ENCODE measurements at regions not wholly inside any gene's neighbourhood (a gene's known extent, or its start where the extent isn't known, plus 50 kb on each side); places are given as distances from the start of the nearest gene placed in this dataset.
"Not testable (repeated sequence)": the region's sequence is repeated elsewhere in the genome, so short reads cannot be mapped to it uniquely, and the experiment has no call there.

- no peak for DNase-seq (ENCODE audit: low read depth)
- TF ChIP-seq, protein P1, sequence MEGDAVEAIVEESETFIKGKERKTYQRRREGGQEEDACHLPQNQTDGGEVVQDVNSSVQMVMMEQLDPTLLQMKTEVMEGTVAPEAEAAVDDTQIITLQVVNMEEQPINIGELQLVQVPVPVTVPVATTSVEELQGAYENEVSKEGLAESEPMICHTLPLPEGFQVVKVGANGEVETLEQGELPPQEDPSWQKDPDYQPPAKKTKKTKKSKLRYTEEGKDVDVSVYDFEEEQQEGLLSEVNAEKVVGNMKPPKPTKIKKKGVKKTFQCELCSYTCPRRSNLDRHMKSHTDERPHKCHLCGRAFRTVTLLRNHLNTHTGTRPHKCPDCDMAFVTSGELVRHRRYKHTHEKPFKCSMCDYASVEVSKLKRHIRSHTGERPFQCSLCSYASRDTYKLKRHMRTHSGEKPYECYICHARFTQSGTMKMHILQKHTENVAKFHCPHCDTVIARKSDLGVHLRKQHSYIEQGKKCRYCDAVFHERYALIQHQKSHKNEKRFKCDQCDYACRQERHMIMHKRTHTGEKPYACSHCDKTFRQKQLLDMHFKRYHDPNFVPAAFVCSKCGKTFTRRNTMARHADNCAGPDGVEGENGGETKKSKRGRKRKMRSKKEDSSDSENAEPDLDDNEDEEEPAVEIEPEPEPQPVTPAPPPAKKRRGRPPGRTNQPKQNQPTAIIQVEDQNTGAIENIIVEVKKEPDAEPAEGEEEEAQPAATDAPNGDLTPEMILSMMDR (IDR thresholded peaks at IDR 0.05; ENCODE audit: insufficient read depth, low read length), result no peak
- no peak overlapping the region for H3K4me3 ChIP-seq (ENCODE audit: low read depth, low read length)
Measured at GRCh38 chr6:56790414-56790813, 147.7 kb upstream of the DST start.

- DNase-seq (ENCODE audit: low read depth), result no peak
- no peak overlapping the region for H3K4me3 ChIP-seq (ENCODE audit: low read depth, low read length)
- TF ChIP-seq, protein P1 (IDR thresholded peaks at IDR 0.05; ENCODE audit: insufficient read depth, low read length), result no peak
Measured at GRCh38 chr6:56789879-56790278, 147.2 kb upstream of the DST start.

- DNase-seq (ENCODE audit: low read depth), result no peak
- TF ChIP-seq, protein P1 (IDR thresholded peaks at IDR 0.05; ENCODE audit: insufficient read depth, low read length), result no peak
- no peak overlapping the region for H3K4me3 ChIP-seq (ENCODE audit: low read depth, low read length)
Measured at GRCh38 chr6:56789342-56789741, 146.7 kb upstream of the DST start.

GRCh38 chr6:56787209-56787608, 144.5 kb upstream of the DST start:
- TF ChIP-seq, protein P1 (IDR thresholded peaks at IDR 0.05; ENCODE audit: insufficient read depth, low read length), result no peak
- H3K4me3 ChIP-seq (ENCODE audit: low read depth, low read length), result no peak overlapping the region
- DNase-seq (ENCODE audit: low read depth), result no peak

DNA sequence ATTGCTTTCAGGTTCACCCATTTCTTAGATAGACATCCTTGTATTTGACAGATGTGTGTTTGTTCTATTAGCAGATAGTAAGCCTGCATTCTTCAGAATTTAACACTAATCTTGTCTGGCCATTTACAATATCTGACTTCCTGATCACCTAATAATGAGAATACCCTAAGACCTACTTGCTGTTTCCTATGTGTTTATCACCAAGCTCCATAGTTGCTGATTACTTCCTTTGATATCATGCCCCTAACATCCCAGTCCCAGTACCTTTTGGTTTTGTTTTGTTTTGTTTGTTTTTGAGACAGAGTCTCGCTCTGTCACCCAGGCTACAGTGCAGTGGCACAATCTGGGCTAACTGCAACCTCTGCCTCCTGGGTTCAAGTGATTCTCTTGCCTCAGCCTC, 143.6 kb upstream of the DST start:
- no peak overlapping the region for H3K4me3 ChIP-seq (ENCODE audit: low read depth, low read length)
- TF ChIP-seq, protein P1 (IDR thresholded peaks at IDR 0.05; ENCODE audit: insufficient read depth, low read length), result no peak
- no peak for DNase-seq (ENCODE audit: low read depth)

GRCh38 chr6:56785536-56785935, 142.8 kb upstream of the DST start:
- H3K4me3 ChIP-seq (ENCODE audit: low read depth, low read length), result not testable (repeated sequence)

GRCh38 chr6:56780109-56780508, 137.4 kb upstream of the DST start:
- H3K4me3 ChIP-seq (ENCODE audit: low read depth, low read length); DNase-seq (ENCODE audit: low read depth): not testable (repeated sequence)

More at GRCh38 chr6:56785536-56785935, 142.8 kb upstream of the DST start:
- DNase-seq (ENCODE audit: low read depth), result not testable (repeated sequence)

- H3K4me3 ChIP-seq (ENCODE audit: low read depth, low read length); DNase-seq (ENCODE audit: low read depth): not testable (repeated sequence)
Measured at GRCh38 chr6:56778503-56778902, 135.8 kb upstream of the DST start.

Data from fibroblast of the aortic adventitia (primary cell).